ENCODE measurements at regions not wholly inside any gene's neighbourhood (a gene's known extent, or its start where the extent isn't known, plus 50 kb on each side); places are given as distances from the start of the nearest gene placed in this dataset.

DNA sequence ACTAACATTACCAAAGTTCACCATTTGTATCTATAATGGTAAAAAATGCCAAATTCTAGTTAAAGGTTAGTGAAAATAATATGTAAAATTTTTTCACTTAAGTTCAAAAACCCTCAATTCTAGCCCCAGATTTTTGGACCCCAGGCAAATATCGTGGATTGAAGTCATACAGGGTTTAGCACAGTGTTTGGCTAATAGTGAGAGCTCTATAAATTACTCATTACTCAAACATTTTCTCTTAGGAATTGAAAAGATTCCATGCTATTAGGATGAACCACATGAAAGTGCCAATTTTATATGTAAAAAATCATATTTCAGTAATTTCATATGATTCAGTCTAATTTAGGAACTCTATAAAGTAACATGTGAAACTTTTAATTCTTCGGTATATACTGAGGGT lies 170.3 kb upstream of the PREP start:
- Mint-ChIP-seq H3K27me3 (ENCODE audit: low read depth) (peaks cover 20% of the 10 kb centered on the region), H3K4me1 (peaks cover 9% of the 10 kb centered on the region), H3K27ac (no peak overlapping the region), H3K9me3 (no peaks in the 10 kb centered on the region), H3K4me3 (no peak overlapping the region), H3K36me3 (no peaks in the 10 kb centered on the region)
- DNase-seq (ENCODE audit: low spot score in 2 of 2, unreplicated experiment in 2 of 2): no peak
- TF ChIP-seq, protein P1, sequence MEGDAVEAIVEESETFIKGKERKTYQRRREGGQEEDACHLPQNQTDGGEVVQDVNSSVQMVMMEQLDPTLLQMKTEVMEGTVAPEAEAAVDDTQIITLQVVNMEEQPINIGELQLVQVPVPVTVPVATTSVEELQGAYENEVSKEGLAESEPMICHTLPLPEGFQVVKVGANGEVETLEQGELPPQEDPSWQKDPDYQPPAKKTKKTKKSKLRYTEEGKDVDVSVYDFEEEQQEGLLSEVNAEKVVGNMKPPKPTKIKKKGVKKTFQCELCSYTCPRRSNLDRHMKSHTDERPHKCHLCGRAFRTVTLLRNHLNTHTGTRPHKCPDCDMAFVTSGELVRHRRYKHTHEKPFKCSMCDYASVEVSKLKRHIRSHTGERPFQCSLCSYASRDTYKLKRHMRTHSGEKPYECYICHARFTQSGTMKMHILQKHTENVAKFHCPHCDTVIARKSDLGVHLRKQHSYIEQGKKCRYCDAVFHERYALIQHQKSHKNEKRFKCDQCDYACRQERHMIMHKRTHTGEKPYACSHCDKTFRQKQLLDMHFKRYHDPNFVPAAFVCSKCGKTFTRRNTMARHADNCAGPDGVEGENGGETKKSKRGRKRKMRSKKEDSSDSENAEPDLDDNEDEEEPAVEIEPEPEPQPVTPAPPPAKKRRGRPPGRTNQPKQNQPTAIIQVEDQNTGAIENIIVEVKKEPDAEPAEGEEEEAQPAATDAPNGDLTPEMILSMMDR (IDR thresholded peaks at IDR 0.05; ENCODE audit: unreplicated experiment): no peak

DNA sequence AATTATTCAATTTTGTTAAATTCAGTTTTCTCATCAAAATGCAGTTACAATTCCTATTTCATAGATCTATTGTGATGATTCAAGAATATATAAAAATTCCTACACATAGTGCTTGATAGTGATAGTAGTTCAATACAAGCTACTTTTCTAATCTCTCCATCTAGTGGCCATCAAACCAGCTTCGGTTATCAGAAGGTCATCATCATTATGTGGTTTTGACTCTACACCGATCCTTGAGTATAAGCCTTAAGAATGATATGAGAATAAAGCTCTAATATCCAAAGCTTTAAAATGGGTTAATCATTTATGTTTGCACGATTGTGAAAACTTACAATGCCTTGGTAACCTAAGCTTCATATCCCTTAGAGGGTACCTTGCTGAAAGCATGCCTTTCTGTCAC lies 167.5 kb upstream of the PREP start:
- Mint-ChIP-seq H3K9me3 (no peaks in the 10 kb centered on the region), H3K4me1 (peaks cover 9% of the 10 kb centered on the region), H3K27ac (no peak overlapping the region), H3K4me3 (no peak overlapping the region), H3K36me3 (no peaks in the 10 kb centered on the region), H3K27me3 (ENCODE audit: low read depth) (peaks cover 28% of the 10 kb centered on the region)
- TF ChIP-seq, protein P1 (IDR thresholded peaks at IDR 0.05; ENCODE audit: unreplicated experiment): no peak
- DNase-seq (ENCODE audit: low spot score in 2 of 2, unreplicated experiment in 2 of 2): no peak

DNA sequence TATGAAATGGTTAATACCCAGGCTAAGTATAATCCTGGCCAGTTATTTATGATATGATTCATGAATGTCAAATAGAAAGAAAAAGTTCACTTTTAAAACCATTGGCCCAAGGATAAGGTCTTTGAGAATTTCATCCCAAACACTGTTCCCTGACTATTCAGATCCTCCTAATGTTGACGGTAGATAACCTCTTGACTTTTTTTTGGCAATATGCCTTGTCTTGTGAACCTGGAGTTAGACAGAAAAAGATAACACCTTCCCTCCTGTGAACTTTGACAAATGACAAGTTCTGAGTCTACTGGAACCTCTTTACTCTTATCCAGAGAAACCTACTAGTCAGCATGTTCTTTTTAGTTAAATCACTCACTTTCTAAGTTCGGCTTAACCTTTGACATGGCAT lies 166.8 kb upstream of the PREP start:
- Mint-ChIP-seq H3K4me3 (no peak overlapping the region), H3K9me3 (no peaks in the 10 kb centered on the region), H3K27ac (no peak overlapping the region), H3K36me3 (no peaks in the 10 kb centered on the region), H3K27me3 (ENCODE audit: low read depth) (peaks cover 31% of the 10 kb centered on the region), H3K4me1 (peaks cover 9% of the 10 kb centered on the region)
- no peak for DNase-seq (ENCODE audit: low spot score in 2 of 2, unreplicated experiment in 2 of 2)
- TF ChIP-seq, protein P1 (IDR thresholded peaks at IDR 0.05; ENCODE audit: unreplicated experiment): no peak

DNA sequence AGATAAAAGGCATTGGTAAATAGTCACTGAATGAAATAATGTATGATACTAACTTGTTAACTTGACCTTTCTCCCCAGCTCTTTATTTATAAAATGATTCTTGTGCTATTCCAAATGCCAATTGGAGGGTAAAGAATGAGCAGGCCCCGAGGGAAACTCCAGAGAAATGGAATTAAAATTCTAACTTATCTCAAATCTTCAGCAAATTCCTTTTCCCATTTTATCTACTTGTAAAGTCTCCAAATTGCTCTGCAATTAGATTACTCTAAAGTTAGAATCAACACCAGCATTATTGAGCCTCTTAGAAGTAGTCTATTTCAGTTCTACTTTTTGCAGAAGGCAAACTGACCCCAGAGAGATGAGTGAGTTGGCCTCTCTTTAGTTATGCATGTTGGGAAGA lies 165.9 kb upstream of the PREP start:
- Mint-ChIP-seq H3K27me3 (ENCODE audit: low read depth) (peaks cover 33% of the 10 kb centered on the region), H3K9me3 (no peaks in the 10 kb centered on the region), H3K27ac (no peak overlapping the region), H3K36me3 (no peaks in the 10 kb centered on the region), H3K4me1 (peaks cover 9% of the 10 kb centered on the region), H3K4me3 (no peak overlapping the region)
- DNase-seq (ENCODE audit: low spot score in 2 of 2, unreplicated experiment in 2 of 2): no peak
- TF ChIP-seq, protein P1 (IDR thresholded peaks at IDR 0.05; ENCODE audit: unreplicated experiment): no peak

DNA sequence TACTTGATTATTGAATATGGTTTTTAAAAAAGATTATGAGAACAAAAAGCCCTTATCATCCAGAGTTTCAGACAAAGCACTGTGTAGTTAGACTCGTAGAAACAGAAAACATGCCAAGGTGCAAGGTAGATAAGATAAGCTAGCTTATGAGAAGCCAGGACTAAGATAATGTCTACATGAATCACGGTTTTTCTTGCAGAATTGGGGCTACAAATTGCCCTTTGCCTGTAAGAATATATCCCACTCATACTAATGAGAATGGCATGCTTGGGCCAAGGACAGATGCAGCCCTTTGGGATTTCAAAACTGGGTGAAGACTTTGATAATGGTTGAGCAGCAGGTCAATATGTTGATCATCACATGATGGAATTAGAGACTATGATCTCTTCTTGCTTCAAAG lies 165.3 kb upstream of the PREP start:
- H3K4me3 Mint-ChIP-seq: no peak overlapping the region

More for the DNA sequence above, 165.3 kb upstream of the PREP start:
- Mint-ChIP-seq H3K27me3 (ENCODE audit: low read depth) (peaks cover 33% of the 10 kb centered on the region), H3K27ac (no peak overlapping the region), H3K4me1 (peaks cover 9% of the 10 kb centered on the region), H3K36me3 (no peaks in the 10 kb centered on the region), H3K9me3 (peaks cover under 1% of the 10 kb centered on the region)
- DNase-seq (ENCODE audit: low spot score in 2 of 2, unreplicated experiment in 2 of 2): no peak
- TF ChIP-seq, protein P1 (IDR thresholded peaks at IDR 0.05; ENCODE audit: unreplicated experiment): no peak
